Keratinocyte (primary cell): ENCODE measurements at regions not wholly inside any gene's neighbourhood (a gene's known extent, or its start where the extent isn't known, plus 50 kb on each side); places are given as distances from the start of the nearest gene placed in this dataset.

Experiments
- EZH2 ChIP-seq: IDR thresholded peaks from one replicate; pipeline ENCODE4 v1.6.1; 2012; ENCODE audit warnings: inconsistent platforms, mild to moderate bottlenecking, low read length, moderate library complexity
- TF ChIP-seq, protein P1 (sequence below), 3 experiments: IDR thresholded peaks in 1 of 3; conservative IDR thresholded peaks in 1 of 3; optimal IDR thresholded peaks in 1 of 3; 2 replicates in 2 of 3; 3 replicates in 1 of 3; pipeline versions ENCODE3 to v1.5.1; 2011; ENCODE audit warnings: low read length in 3 of 3, mild to moderate bottlenecking in 3 of 3, moderate library complexity in 2 of 3, control low read depth in 1 of 3, inconsistent platforms in 1 of 3; ENCODE audit not compliant: insufficient read depth in 2 of 3; ENCODE audit errors: extremely low read depth in 1 of 3

DNA sequence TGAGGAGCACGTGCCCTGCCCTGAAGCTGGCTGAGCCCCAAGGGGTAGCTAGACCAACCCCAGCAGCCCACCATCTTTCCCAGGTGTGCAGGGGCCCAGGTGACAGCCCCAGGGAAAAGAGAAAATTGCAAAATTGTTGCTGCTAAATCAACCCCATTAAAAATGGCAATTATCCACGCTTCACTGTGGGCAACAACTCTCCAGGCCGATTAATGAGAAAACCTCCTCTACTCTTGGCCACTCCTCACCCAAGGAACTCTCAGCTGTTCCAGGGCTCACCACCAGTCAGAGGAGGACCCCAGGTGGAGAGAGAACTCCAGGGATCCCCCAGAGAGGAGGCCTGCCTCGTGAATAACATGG lies 516.1 kb upstream of the MGMT start:
- no peak for TF ChIP-seq EZH2
- TF ChIP-seq, protein P1, sequence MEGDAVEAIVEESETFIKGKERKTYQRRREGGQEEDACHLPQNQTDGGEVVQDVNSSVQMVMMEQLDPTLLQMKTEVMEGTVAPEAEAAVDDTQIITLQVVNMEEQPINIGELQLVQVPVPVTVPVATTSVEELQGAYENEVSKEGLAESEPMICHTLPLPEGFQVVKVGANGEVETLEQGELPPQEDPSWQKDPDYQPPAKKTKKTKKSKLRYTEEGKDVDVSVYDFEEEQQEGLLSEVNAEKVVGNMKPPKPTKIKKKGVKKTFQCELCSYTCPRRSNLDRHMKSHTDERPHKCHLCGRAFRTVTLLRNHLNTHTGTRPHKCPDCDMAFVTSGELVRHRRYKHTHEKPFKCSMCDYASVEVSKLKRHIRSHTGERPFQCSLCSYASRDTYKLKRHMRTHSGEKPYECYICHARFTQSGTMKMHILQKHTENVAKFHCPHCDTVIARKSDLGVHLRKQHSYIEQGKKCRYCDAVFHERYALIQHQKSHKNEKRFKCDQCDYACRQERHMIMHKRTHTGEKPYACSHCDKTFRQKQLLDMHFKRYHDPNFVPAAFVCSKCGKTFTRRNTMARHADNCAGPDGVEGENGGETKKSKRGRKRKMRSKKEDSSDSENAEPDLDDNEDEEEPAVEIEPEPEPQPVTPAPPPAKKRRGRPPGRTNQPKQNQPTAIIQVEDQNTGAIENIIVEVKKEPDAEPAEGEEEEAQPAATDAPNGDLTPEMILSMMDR (optimal IDR thresholded peaks at IDR 0.05 in 1 of 3, IDR thresholded peaks at IDR 0.05 in 1 of 3, conservative IDR thresholded peaks at IDR 0.05 in 1 of 3; ENCODE audit: extremely low read depth in 1 of 3, insufficient read depth in 2 of 3, low read length in 3 of 3) = no peak
